ENCODE measurements at regions not wholly inside any gene's neighbourhood (a gene's known extent, or its start where the extent isn't known, plus 50 kb on each side); places are given as distances from the start of the nearest gene placed in this dataset.

DNA sequence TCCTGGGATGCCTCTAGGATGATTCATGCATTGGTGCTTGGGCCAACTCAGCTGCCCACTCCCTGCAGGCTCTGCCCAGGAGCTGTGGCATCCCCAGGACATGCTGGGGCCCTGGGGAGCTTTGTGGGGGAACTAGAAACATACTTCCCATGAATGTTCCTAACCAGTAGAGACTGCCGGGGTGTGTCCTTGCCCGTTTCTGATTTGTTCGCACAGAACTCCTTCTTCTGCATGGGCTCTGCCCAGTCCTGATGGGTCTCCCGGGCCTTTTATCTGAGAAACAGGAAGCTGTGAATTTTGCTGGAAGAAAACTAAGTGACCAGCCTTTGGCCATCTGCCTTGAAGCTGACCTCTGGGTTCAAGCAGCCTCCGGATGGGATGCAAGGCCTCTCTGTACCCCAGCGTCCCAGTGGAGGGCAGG is 71.6 kb upstream of the RNU6ATAC start:
- TF ChIP-seq POLR2A (IDR thresholded peaks at IDR 0.05; ENCODE audit: low read length) (no peak), GATA1 (IDR thresholded peaks at IDR 0.05; ENCODE audit: low read depth, low read length) (no peak)

Data from erythroblast (primary cell).